ENCODE measurements at regions not wholly inside any gene's neighbourhood (a gene's known extent, or its start where the extent isn't known, plus 50 kb on each side); places are given as distances from the start of the nearest gene placed in this dataset.

DNA sequence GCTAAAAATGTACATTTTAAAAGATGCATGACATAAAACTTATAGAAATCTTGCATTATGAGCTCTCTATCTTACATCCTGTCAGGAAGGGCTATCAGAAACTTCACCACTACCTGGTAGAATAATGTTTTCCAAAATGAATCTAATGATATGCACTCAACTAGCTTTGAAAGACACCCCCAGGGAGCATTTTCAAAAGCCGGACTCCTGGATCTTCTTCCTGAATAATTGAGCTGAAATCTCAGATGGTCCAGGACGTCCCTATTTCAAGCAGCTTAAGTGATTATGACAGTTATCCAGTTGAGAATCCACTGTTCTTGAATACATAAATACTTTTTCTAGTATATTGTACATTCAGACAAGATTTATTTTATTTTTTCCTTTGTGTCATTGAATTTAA lies 200.6 kb upstream of the MGAT4C start:
- no peak for DNase-seq (ENCODE audit: low spot score)
- TF ChIP-seq, protein P1, sequence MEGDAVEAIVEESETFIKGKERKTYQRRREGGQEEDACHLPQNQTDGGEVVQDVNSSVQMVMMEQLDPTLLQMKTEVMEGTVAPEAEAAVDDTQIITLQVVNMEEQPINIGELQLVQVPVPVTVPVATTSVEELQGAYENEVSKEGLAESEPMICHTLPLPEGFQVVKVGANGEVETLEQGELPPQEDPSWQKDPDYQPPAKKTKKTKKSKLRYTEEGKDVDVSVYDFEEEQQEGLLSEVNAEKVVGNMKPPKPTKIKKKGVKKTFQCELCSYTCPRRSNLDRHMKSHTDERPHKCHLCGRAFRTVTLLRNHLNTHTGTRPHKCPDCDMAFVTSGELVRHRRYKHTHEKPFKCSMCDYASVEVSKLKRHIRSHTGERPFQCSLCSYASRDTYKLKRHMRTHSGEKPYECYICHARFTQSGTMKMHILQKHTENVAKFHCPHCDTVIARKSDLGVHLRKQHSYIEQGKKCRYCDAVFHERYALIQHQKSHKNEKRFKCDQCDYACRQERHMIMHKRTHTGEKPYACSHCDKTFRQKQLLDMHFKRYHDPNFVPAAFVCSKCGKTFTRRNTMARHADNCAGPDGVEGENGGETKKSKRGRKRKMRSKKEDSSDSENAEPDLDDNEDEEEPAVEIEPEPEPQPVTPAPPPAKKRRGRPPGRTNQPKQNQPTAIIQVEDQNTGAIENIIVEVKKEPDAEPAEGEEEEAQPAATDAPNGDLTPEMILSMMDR (IDR thresholded peaks at IDR 0.05; ENCODE audit: extremely low read depth, missing control alignments) = no peak

DNA sequence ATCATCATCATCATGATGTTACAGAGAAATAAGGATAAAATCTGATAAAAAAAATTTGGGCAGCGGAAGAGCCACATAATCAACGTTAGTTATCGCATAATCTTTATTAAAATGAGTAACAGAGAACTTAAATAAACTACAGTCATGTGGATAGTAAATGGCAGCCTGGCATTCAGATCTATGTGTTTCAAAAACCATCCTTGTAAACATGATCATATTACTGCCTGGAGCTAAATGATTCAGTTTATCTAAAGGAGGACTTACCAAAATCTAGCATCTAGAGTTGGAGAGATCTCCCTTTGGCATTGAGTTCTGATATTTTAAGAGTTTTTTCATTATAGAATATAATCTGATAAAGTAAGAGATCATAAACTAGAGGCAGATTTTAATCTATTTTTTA lies 200.1 kb upstream of the MGAT4C start:
- DNase-seq (ENCODE audit: low spot score) = no peak
- TF ChIP-seq, protein P1 (IDR thresholded peaks at IDR 0.05; ENCODE audit: extremely low read depth, missing control alignments) = no peak

DNA sequence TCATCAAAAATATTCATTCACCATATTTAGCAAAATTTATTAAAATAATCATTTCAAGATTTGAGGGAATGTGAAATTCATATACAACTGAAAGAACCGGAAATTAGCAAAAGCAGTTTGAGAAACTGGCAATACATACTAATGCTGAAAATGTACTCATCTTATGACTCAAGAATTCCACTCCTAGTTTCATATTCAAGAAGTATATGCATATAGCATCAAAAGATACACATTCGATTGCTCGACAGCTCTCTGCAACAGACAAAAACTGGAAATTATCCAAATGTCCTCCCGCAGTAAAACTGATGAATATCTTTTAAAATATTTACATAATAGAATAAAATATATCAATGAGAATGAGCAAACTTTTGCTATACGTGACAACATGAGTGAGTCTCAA lies 189.2 kb upstream of the MGAT4C start:
- TF ChIP-seq, protein P1 (IDR thresholded peaks at IDR 0.05; ENCODE audit: extremely low read depth, missing control alignments) = no peak
- no peak for DNase-seq (ENCODE audit: low spot score)

DNA sequence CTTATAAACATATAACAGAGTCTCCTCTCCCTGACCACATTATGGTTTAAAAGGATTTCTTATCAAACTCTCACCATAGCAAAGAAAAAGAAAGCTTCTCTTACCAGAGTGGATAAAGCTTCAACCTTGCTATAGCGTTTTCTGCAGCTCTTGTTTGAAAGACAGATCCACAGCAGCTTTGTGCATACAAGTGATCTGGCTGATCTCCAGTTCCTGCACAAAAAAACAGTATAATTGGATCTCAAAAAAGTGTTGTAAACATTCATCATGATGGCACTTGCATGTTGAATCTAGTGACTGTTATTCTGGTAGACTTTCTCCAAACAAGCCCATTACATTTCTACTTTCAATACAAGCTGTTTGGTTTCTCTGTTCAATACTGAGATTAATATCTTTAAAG lies 178.9 kb upstream of the MGAT4C start:
- TF ChIP-seq, protein P1 (IDR thresholded peaks at IDR 0.05; ENCODE audit: extremely low read depth, missing control alignments) = no peak
- DNase-seq (ENCODE audit: low spot score) = no peak

DNA sequence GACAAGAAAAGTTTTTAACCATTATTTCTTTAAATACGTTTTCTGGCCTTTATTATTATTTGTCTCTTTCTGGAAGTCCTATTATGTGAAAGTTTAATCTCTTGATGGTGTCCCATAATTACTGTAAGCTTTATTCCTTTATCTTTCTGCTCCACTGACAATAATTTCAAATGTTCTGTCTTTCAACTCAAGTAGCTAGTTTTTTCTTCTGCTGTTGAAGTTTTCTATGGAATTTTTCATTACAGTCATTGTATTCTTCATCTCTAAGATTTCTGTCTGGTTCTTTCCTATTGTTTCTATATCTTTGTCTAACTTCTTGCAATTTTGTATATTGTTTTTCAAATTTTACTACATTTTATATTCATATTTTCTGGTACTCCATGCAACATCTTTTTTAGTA lies 173.6 kb upstream of the MGAT4C start:
- no peak for DNase-seq (ENCODE audit: low spot score)
- TF ChIP-seq, protein P1 (IDR thresholded peaks at IDR 0.05; ENCODE audit: extremely low read depth, missing control alignments) = no peak

DNA sequence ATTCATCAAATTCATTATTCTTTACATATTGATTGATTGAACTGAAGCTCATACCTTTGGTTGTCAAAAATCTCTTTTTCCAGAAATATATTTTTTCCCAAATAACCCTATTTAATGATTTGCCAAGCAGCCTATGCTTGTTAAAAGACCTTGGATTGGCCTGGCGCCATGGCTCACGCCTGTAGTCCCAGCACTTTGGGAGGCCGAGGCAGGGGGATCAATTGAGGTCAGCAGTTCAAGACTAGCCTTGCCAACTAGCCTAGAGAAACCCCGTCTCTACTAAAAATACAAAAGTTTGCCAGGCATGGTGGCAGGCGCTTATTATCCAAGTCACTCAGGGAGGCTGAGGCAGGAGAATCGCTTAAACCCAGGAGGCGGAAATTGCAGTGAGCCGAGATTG lies 165.1 kb upstream of the MGAT4C start:
- no peak for DNase-seq (ENCODE audit: low spot score)
- TF ChIP-seq, protein P1 (IDR thresholded peaks at IDR 0.05; ENCODE audit: extremely low read depth, missing control alignments) = no peak

DNA sequence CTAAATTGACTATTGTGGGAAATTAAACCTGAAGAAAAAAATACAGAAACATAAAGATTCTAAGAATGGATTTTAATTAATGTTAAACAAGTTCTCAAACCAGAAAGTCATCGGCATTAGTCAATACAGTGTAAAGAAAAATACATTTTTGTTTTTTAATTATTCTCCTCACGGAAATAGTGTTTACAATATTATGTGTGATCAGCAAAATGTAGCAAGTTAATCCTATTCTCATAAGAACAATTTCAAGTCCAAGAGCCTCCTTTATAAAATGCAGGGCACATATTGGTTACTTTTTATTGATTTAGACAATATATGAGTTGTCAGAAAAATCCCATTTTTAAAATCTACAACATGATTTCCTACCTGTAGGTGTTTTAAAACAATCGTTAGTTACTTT lies 158.0 kb upstream of the MGAT4C start:
- TF ChIP-seq, protein P1 (IDR thresholded peaks at IDR 0.05; ENCODE audit: extremely low read depth, missing control alignments) = no peak

More for the DNA sequence above, 158.0 kb upstream of the MGAT4C start:
- no peak for DNase-seq (ENCODE audit: low spot score)

All from GM20000 (cell line).